HG03025 (cell line): ENCODE measurements at regions not wholly inside any gene's neighbourhood (a gene's known extent, or its start where the extent isn't known, plus 50 kb on each side); places are given as distances from the start of the nearest gene placed in this dataset.
A peak's percentile ranks its signal among the peaks of the same experiment; 100 is the strongest.
"Not testable (repeated sequence)": the region's sequence is repeated elsewhere in the genome, so short reads cannot be mapped to it uniquely, and the experiment has no call there.

Experiments
- ATAC-seq: cut with Tn5 transposase; IDR thresholded peaks from one replicate; pipeline ENCODE4 v1.9.1; 2021; ENCODE audit warnings: mild to moderate bottlenecking, moderate library complexity; ENCODE audit not compliant: unreplicated experiment, low FRiP score

DNA sequence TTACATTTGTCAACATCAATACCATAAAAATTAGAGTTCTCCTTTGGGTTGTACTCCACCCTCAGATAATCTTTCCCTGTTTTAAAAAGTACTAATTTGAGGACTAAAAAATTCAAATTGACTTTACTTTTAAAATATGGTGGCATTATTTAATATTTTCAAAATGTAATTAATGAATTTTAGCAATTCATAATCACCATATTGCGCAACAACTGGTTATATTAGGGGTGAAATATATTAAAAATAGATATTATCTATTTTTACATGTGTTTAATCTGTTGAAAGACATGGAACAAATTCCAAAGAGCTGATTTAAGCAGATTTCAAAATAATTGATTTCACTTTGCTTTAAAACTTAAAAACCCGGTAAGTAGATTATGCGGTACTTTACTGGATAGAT, 236.6 kb upstream of the NOL4 start:
- no peak for ATAC-seq

DNA sequence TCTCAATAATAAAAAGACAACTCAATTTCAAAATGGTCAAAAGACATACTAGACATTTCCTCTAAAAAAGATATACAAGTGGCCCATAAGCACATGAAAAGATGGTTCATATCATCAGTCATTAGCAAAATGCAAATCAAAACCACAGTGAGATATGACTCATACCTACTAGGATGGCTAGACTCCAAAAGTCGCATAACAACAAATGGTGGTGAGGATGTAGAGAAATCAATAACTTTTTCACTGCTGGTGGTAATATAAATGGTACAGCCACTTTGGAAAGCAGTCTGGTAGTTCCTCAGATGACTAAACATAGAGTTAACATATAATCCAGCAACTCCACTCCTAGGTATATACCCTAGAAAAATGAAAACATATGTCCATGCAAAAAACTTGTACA, 242.3 kb upstream of the NOL4 start:
- no peak for ATAC-seq

- no peak for ATAC-seq
Measured at GRCh38 chr18:34480162-34480700, 229.9 kb upstream of the DTNA start.

- no peak for ATAC-seq
Measured at GRCh38 chr18:34482204-34482603, 227.9 kb upstream of the DTNA start.

GRCh38 chr18:34483198-34483597, 226.9 kb upstream of the DTNA start:
- no peak for ATAC-seq

- no peak for ATAC-seq
Measured at GRCh38 chr18:34491719-34492118, 218.4 kb upstream of the DTNA start.

- no peak for ATAC-seq
Measured at GRCh38 chr18:34492652-34493051, 217.4 kb upstream of the DTNA start.

DNA sequence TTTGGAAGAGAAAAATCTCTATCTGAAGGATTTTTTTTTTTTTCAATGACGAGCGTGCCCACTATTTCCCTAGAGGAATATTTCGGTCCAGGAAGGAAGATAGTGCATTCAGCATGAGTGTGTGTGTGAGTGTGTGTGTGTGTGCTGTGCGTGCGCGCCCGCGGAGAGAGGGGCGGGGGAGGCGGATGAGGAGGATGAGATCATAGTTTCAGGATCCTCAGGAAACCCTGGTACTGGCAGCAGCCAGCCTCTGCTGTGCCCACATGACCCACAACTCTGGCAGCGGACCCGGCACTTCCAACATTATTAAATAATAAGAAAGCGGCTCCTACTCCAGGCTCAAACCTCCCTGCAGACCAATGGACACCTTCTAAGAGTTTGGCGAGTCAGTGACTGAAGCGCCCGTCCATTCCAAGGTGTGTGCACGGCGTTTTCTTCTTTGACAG, 217.0 kb upstream of the DTNA start:
- peak; percentile 54 for ATAC-seq

DNA sequence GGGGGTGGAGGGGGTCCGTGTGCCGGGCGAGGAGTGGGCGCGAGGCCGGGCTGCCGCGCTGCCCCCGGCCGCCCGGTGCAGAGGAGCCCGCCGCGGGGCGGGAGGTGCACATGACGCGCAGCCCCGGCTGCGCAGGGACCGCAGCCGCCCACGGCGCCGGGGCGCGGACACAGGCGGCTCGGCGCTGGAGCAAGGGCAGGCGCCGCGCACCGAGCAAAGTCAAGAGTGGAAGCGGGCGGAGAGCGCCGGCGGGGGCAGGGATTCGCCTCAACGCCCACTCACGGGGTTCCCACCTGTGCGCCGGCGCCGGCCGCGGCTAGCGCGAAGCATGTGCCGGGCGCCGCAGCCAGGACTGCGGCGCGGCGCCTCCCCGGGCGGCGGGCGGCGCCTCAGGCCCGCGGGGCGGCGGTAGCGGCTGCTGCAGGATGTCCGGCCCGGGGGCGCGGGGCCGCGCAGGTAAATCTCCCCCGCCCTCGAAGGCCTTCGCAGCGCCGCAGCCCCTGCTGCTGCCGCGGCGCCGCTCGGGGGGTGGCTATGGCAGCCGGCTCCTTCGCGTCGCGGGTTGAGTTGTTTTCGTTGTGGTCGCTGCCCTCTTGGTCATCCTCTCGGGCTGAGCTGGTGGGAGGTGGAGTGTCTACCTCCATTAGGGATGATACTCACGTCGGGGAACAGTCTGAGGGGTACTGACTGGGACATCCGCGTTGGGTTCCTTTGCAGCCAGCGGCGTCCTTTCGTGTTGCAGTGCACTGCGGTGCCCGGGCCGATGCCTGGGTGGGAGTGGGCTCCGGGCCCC, 216.3 kb upstream of the DTNA start:
- peak; percentile 73 for ATAC-seq

- no peak for ATAC-seq
Measured at GRCh38 chr18:34494359-34494696, 215.8 kb upstream of the DTNA start.

GRCh38 chr18:34495506-34495905, 214.6 kb upstream of the DTNA start:
- ATAC-seq = no peak

- ATAC-seq = no peak
Measured at GRCh38 chr18:34501553-34501952, 208.5 kb upstream of the DTNA start.

DNA sequence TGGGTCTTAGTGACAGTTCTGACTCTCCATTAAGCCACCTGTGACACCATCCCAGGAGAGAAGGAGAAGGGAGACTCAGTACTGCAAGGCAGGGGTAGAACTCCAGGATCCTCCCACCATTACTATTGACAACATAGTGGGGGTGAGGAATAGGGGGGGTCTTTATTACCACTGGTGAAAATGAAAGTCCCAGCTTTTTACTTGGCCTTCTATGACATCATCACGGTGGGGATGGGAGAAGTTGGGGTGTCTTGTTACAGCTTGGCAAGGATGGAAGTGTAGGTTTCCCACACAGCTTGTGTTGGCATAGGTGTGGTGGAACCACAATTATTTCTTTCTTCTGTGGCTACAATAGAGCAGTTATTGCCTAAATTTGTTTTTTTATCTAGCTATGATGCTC, 203.9 kb upstream of the DTNA start:
- no peak for ATAC-seq

DNA sequence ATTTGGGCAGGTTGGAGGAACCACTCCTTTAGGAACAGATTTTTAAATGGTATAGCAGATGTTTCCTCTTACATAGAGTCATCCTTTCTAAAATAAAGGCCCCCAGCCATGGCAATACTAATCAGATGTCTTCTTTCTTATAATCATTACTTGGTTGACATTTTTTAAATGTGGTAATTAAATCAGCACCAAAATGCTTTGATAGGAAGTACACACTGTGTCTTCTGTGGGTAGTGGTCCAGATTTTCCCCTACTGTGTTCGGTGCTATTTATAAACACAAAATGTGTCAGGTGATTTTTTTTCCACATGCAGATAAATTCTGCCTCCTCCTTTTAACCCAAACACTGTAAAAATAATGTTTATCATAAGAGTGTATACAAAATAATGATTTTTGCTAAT, 200.9 kb upstream of the DTNA start:
- ATAC-seq = no peak

DNA sequence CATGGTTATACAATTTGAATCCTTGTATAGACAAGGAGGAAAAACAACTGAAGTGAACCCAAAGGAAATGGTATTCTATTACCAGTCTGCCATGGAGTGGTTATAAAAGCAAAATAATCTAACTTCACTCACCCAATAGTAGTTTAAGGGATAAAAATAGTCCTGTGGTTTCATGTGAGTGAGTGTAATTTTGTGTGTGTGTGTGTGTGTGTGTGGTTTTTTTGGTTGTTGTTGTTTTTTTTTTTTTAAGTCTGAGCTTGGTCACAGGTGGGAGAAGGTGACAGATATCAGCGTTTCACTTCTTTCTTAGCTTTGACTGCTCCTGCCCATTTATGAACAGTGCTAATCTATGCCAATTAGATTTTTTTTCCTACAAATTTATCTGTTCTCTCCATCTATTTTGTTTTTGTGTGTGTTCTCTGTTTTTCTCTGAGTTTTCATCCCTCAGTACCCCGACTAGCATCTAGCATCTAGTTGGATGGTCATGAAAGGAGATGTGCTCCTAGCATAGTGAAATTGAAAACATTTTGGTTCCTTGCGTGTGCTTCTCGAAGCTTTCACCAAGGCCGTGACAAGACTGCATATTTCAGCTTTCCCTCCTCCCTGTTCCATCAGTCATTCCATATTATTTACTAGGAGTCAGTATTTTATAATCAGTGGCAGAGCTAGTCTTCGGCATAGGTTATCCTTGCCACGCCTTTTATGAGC, 200.1 kb upstream of the DTNA start:
- ATAC-seq = no peak

DNA sequence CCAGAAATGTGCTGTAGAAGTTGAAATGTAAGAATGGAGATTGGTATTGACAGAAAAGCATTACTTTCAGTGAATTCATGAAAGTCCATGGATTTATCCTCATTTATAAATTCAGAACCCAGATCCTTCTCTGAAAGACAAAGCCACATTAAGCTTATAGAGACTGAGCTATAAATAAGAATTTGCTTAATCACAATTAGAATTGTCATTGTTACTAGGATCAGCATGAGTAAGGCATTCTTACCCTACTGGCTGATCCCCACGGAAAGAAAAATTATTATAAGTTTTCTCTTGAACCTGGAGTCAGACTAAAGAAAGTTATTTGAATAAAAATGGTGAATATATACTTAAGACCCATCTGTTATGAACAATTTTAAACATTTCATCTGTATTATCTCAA, 199.2 kb upstream of the DTNA start:
- ATAC-seq = no peak

DNA sequence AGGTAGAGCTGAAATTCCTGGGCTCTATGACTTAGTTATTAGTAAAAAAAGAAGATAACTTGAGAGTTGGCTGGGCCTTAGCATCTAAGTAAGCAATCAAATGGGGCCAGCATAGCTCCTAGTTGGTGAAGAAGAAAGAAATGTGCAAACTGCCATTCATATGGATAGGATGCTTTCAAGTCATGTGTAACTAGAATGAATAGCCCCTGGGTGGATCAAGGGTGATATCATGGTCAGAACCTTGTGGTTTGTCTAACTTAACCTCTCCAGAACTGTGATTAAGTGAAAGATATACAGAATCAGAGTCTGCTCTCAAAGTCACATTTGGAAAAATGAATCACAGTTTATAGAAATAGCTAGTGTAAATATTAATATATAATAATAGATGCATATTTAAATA, 198.7 kb upstream of the DTNA start:
- no peak for ATAC-seq

- no peak for ATAC-seq
Measured at GRCh38 chr18:34511879-34512278, 198.2 kb upstream of the DTNA start.

DNA sequence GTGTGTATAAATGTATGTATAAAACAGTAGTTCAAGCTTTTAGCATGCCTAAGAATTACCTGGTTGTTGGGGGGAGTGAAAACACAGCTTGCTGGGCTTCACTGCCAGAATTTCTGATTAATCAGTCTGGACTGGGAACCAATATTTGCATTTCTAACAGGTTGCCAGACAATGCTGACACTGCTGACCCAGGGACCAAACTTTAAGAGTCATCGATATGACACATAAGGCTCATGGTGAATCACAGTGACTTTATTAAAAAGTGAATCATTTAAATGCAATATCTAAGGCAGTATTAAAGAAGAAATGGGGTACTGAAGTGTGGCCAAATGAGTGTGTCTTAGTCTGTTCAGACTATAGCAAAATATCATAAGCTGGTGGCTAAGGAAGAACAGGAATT, 195.9 kb upstream of the DTNA start:
- ATAC-seq = no peak

GRCh38 chr18:34514957-34515356, 195.1 kb upstream of the DTNA start:
- no peak for ATAC-seq

GRCh38 chr18:34516355-34516754, 193.7 kb upstream of the DTNA start:
- not testable (repeated sequence) for ATAC-seq

DNA sequence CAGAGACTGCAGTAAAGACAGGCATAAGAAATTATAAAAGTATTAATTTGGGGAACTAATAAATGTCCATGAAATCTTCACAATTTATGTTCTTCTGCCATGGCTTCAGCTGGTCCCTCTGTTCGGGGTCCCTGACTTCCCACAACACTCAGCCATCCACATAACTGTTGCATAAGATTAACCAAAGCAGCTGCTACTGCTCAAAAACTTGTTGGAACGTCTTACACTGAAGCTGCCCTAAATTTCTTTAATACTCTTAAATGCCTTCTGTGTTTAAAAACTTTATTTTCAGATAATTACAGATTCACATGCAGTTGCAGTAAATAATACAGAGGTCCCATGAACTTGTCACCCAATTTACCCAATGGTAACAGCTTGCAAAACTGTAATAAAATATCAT, 193.1 kb upstream of the DTNA start:
- not testable (repeated sequence) for ATAC-seq
